ENCODE measurements at regions not wholly inside any gene's neighbourhood (a gene's known extent, or its start where the extent isn't known, plus 50 kb on each side); places are given as distances from the start of the nearest gene placed in this dataset.
A peak's percentile ranks its signal among the peaks of the same experiment; 100 is the strongest.

DNA sequence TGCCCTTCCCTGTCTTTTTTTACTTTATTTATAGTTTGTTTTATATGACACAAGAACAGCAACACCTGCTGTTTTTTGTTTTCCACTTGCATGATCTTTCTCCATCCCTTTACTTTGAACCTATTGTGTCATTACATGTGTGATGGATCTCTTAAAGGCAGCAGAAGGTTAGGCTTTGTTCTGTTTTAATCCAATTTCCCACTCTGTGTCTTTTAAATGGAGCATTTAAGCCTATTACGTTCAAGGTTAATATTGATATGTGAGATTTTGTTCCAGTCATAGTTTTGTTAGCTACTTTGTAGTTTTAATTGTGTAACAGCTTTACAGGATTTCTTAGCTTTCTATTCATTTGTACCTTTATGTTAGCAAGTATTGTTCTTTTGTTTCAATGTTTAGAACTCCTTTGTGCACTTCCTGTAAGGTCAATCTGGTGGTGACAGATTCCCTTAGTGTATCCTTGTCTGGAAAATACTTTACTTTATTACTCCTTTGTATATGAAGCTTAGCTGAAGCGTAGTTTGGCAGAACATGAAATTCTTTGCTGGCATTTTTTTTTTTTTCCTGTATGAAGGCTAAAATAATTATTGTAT lies 1443.0 kb upstream of the LRRTM1 start:
- peak; percentile 32 for DNase-seq

DNA sequence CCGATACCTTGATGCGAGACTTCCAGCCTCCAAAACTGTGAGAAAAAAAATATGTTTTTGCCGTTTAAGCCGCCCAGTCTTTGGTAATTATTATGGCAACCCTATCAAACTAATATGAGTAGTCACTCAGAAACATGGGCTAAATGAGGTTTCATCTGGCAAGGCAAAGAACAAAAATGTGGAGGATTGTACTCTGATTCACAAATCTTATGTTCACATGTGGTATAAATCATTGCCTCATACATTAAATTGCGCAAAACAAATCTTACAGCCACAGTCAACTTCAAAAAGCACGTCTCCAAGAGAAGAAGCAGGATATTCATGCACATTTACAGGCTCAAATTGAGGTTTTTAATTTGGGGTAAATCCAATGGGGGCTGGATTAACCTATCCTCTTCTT lies 1435.4 kb upstream of the LRRTM1 start:
- DNase-seq, result no peak

DNA sequence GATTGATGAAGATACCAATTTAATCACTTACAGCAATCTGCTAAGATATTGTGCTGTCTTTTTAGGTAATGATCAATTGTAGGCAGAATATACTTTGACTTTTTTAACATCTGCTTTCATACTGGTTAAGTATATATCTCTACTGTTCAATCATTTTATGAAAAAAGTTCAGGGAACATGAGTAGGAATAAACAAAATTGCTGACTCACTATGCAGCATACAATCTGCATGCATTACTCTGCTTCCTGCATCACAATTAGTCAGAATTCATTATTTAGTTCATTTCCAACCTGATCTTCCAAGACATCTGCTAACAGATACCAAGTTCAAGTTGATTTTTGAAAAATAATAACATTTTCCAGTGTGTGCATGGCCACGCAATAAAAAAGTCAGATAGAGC lies 1430.4 kb upstream of the LRRTM1 start:
- no peak for DNase-seq

DNA sequence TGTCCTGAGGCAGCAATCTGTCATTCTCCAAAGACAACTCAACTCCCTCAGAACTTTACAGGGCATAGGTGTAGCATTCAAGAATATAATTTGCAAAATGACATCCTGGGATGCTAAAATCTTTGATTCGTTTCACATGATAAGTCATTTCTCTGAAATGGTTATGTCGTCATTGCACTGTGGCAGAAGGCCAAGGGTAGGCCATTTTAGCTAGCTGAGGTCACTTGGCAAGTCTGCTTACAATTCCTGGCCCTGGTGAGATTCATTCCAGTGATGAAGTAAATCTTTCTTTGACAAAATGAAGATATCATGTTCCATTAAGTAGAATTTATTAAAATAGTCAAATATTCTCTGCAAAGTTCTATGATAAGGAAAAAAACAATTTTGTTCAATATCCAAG lies 1410.3 kb upstream of the LRRTM1 start:
- no peak for DNase-seq

DNA sequence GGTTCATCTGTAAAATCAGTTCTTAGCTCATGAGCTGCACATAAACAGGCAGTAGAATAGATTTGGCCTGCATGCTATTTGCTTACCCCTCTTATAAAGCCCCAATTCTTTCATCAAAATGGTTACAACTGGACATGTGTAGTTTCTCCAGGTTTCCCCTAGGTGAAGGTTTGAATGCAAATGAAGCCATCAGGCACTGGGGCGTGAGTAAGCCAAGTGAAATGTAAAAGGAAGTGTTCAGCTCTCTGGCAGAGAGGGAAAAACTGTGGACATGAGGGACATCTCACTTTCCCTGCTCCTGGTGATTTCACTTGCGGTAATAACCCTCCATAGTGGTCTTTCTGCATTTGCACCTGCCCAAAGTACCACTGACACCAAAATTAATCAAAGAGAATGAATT lies 1402.3 kb upstream of the LRRTM1 start:
- DNase-seq, result no peak

DNA sequence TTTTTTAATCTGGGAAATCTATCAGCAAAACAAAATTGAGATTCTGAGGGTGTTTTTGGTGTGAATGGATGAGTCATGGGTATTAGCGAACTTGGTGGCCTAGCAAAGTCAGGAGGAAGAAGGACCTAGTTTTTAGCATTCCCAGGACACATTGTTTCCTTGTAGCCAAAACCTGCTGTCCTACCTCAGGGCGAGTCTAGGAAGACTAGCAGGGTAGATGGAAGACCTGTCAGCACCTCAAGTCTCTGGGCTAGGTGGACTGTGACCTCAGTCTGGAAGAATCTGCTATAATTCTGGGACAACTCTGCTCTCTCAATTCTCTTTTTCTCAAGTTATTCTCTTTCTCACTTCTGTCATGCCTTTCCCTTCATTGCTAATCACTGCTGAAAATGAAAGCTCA lies 1399.3 kb upstream of the LRRTM1 start:
- no peak for DNase-seq

DNA sequence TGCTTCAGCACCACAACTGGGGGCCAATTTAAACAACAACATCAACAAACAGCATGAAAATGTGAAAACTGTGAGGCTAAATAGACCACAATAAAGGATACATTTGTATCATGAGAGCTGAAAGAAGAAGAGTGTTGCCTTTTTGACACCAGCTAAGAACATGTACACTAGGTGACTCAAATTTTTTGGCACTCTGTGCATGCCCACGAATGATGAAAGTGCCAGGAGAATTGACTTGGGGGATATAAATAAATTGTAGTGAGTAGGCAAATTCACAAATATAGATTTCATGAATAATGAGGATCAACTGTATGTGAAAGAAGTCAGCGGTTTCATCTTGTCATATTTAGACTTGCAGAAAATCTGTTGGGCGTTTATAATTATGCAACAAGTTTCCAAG lies 1388.0 kb upstream of the LRRTM1 start:
- DNase-seq, result no peak

DNA sequence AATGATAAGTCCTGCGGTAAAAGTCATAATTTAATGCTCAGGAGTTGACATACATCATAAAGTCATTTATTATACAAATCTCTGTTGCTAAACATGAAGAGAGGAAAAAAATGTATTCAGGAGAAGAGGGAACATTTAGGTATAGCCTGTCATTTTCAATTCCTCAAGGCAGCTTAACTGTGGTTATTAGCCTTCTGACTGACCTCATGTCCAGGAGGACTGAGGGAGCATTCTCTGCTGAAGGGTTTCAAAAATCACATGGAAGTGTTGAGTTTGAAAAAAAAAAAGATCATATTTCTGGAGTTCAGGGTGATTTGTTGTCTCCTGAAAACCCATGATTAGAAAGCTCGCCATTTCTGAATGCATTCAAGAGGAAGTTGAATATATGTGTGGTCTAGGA lies 1371.1 kb upstream of the LRRTM1 start:
- DNase-seq, result no peak

DNA sequence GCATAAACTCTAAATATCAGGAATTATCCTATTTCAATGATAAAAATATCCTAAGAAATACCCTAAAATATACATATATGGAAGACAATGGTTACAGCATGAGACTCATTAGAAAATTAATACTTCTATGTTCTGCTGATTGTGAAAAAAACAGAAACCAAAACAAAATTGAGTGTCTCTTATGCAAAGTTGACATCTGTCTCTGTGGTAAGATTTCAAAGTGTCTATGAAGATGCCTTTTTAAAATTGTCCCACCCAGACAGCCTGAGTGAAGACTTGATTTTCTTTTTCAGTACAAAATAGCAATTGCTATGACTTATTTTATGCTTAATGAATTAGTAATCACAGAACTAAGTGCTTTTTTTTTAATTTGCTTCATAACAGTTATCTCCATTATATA lies 1368.4 kb upstream of the LRRTM1 start:
- peak; percentile 4 for DNase-seq

DNA sequence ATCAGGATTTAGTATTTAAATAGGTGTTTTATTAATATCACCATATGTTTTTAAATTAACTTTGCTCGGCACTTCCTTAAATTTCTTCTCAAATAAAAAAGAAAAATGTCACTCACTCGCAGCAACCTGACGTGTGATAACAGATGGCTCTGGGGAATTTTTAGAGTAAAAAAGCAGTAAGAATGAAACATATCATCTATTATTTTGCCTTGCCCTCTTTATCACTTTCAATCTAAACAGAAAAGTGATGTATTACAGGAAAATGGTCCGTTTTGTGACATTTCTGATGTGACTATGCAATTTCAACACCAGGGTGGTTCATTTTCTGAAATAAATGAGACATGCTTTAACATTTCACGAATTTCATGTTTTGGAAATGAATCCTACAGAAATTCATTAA lies 1368.0 kb upstream of the LRRTM1 start:
- DNase-seq, result no peak

DNA sequence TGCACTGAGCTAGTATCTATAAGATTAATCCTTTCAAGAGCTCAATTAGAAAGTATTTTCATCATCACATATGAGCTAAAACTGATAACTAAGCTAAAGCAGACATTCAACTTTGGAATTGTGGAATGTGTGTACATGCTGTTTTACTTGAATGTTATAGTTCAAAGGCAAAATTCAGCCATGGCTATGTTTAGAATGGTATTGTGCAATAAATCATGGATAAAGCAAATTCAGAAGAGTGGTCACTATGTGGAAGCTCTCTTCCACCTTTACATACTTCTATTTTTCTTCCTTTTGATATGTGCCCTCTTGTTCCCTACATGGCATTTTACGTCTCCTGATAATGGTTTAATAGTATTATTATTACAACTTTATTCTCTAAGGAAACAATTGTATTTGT lies 1366.3 kb upstream of the LRRTM1 start:
- no peak for DNase-seq

DNA sequence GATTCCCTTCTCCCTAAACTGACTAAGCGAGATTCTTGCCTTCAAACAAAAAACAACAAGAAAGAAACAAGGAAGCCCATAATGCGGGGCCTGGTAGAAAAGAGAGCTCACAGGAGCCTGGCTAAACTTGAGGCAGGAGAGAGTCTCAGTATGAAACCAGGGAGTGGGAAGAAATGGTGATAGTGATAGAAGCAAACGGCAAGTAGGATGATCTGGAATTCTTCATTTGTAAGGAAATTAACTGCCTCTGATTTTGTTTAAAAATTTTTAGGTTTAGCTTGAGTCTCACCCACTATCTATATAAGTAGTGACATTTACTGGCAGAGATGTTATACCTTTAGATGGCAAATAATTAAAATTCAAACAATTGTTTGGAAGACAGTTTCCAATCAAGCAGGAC lies 1356.5 kb upstream of the LRRTM1 start:
- DNase-seq, result no peak

DNA sequence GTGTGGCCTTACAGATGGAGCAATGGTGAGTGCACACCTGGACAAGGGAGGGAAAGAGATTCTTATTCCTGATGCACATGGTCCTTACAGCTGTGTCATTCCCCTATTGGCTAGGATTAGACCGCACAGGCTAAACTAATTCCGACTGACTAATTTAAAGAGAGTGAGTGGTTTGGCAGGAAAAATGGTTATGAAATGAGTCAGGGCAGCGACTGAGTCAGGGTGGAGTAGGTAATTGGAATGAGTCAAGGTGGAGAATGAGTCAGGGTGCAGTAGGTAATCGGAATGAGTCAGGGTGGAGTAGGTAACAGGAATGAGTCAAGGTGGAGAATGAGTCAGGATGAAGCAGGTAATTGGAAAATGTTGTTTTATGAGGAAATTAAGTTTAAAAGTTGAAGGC lies 1353.7 kb upstream of the LRRTM1 start:
- no peak for DNase-seq

DNA sequence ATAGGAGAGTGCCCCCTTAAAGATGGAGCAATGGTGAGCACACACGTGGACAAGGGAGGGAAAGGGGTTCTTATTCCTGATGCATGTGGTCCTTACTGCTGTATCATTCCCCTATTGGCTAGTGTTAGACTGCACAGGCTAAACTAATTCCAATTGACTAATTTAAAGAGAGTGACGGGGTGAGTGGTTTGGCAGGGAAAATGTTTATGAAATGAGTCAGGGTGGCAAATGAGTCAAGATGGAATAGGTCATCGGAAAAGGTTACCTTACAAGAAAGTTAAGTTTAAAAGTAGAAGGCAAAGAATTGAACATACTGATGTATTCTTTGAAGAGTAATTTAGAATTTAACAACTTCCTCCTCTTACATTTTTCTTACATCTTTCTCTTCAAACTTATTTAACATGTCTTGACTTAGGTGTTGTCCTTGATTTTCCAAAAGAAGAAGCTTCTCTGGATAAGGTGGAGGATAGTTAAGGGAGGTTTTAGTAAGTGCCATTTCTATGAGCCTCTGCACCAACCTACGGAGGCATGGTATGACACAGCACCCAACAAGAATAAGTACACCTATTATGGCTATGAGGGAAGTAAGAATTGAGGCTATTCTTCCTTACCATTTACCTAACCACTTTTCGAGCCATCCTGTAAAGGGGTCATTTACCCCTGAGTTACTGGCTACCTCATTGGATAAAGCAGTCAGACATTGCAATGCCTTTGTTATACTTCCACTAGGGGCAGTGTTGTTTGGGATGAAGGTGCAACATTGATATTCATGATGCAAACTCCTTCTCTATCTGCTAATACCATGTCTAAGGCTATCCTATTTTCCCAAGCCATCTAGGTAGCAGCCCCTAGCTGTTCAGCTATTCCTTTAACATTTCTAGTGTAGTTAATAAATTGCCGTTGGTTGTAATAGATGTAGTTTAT lies 1345.8 kb upstream of the LRRTM1 start:
- no peak for DNase-seq

DNA sequence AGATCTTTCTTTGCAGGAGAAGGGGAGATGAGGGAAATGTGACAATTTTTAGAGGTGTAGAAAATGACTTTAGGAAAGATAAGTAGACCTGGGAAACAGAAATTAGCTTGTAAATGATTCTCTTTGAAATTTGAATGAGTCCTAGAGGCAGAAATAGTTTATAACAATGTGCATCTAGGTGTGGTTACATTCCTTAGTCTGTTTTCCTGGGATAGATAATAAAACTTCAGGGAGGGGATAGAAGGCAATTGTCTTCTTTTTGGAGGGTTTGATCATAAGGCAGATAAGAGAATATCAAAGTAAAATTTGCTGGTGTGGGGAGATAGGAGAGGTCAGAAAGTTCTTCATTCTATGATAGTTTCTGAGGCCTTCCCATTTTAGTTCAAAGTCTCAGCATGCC lies 1344.3 kb upstream of the LRRTM1 start:
- no peak for DNase-seq

DNA sequence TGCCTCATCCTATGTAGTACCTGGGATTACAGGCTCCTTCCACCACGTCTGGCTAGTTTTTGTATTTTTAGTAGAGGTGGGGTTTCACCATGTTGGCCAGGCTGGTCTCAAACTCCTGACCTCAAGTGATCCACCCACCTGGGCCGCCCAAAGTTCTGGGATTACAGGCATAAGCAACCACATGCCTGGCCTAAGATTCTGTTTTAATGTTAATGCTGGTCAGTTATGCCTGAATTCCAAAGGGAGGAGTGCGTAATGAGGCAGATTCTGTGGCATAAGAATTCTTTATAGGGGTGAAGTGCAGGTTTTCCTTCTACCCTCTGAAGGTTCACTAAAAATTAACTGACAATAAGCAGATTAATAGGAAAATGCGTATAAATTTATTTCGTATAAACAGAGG lies 1343.8 kb upstream of the LRRTM1 start:
- no peak for DNase-seq

DNA sequence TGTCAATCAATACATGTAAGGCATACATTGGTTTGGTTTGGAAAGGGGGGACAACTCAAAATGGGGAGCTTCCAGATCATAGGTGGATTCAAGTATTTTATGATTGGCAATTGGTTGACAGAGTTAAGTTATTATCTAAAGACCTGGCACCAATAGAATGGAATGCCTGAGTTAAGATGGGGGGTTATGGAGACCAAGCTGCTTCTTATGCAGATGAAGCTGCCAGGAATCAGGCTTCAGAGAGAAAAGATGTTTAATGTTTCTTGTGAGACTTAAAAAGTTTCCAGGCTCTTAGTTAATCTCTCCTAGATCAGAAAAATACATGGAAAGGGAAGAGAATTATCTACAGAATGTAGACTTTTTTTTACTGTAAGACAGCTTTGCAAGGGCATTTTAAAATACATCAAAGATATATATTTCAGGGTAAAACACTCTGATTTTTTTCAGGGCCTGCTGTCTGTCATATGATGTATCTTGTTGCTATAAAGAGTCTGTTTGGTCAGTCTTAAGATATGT lies 1343.2 kb upstream of the LRRTM1 start:
- DNase-seq, result no peak

DNA sequence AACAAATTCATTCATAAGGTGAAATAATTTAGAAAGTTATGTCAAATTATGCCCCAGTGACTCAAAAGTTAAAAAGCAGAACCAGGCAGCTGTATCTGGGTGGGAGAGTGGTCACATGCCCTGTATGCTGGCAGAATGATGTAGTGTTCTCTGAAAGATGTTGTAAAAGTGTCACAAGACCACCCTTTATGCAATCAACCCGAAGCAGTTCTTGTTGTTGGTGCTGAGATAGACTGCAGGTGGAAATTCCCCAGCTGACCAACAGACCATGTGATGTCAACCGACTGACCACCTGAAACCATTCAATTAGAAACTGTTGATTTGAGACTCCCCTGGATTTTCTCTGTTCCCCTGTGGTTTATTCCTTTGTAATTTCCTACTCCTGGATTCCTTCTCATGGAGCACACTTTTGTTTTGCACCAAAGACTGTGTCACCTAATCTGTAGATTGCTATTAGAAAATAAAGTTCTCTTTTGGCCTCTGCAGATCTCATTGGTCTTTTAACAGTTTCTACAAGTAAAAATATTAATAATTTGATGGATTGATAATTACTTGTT lies 1341.3 kb upstream of the LRRTM1 start:
- DNase-seq, result no peak

DNA sequence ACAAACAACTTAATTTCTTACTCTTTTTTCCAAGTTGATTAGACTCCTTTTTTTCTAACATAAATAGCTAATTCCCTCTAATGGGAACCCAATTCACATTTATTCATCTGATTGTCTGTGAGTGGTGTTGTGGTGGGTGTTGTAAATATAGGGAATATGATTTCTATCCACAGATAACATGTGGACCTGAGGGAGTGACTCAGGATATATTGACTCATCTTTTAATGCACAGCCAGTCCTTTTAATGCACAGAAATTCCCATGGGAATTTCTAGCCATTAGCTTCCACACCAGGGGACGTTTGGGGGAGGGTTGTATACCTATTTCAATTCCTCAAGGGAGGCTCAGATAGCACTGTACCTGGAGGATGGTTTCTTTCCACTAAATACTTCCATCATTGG lies 1339.6 kb upstream of the LRRTM1 start:
- no peak for DNase-seq

DNA sequence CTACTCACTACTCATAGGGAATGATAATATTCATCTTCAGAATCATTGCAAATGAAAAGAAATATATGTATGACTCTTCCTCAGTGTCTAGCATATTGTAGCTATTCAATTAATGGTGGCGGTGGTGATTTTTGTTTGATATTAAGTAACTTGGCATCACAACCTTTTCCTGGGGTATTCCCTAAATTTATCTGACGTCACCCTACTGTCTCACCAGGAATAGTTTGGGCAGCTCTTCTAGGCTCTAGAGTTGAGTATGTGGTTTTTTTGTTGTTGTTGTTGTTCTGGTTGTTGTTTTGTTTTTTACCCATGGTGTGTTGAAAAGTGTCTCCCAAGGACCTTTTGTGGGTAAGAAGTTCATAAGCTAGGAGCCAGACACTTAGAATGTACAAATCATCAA lies 1320.3 kb upstream of the LRRTM1 start:
- no peak for DNase-seq

DNA sequence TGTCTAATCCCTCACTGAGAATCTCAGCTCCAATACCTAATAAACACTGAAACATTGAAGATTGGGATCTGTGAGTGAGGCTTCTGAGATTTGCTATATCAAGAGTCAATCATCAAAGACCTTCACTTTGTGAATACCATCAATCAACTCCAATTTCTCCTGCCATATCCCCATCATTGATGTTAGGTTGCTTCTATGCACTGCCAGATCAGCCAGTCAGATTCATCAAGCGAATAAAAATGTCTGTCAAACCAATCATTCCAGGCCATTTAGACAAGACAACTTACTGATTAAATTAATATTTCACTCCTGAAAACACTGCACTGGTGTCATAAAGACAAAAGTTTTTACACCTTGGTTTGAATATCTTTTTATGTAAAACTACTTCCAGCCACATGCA lies 1295.5 kb upstream of the LRRTM1 start:
- no peak for DNase-seq

DNA sequence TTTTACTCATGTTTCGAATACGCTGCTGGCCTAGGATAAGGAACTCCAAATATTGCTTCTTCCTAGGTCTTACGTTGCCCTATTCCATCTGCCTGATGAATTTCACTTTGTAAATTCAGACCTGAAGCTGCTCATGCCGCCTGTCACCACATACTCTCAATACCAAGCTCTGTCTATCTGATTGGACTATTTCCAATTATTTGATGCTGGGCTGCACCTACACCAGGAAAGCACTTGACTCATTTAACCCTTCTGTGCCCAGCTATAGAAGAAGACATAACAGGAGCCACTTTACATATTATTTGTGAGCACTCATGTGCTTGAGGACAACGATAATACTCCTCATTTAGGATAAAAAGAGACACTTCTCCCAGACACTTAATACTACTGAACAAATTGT lies 1293.9 kb upstream of the LRRTM1 start:
- DNase-seq, result no peak

DNA sequence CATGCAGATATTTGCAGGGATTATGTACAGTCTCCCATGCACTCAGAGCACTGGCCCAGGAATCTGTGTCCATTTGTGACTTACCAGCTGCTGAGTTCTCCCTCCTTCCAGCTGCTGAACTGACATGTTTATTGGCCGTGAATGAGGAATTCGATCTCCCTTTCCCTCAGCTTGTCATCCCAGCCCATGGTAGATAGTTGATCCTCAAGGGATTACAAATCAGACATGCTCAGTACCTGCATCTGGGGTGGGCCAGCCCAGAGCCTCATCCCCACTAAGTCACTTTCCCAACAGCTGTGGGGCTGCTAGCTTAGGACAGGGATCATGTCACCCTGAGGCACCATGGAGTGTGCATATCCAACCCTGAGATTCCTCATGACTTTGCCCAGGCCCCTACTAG lies 1284.9 kb upstream of the LRRTM1 start:
- no peak for DNase-seq
